Esophagus squamous epithelium (tissue), 4 donors: ENCODE measurements at regions not wholly inside any gene's neighbourhood (a gene's known extent, or its start where the extent isn't known, plus 50 kb on each side); places are given as distances from the start of the nearest gene placed in this dataset.

Source experiments
- POLR2A ChIP-seq, 4 donors: fragments of 450-650 bp; IDR thresholded peaks; one replicate each; pipeline ENCODE4 v1.6.1; 2017; ENCODE audit warnings: antibody characterized with exemption in 4 of 4, mild to moderate bottlenecking in 4 of 4, moderate library complexity in 3 of 4
- TF ChIP-seq, protein P1 (sequence below), 6 experiments: fragments of 450-650 bp in 4 of 6; fragments of 200-600 bp in 2 of 6; sonication (generic) in 2 of 6; IDR thresholded peaks; one replicate each; pipeline ENCODE4 v1.5.1; 2016 to 2019; ENCODE audit warnings: antibody characterized with exemption in 6 of 6, mild to moderate bottlenecking in 4 of 6, moderate library complexity in 4 of 6

DNA sequence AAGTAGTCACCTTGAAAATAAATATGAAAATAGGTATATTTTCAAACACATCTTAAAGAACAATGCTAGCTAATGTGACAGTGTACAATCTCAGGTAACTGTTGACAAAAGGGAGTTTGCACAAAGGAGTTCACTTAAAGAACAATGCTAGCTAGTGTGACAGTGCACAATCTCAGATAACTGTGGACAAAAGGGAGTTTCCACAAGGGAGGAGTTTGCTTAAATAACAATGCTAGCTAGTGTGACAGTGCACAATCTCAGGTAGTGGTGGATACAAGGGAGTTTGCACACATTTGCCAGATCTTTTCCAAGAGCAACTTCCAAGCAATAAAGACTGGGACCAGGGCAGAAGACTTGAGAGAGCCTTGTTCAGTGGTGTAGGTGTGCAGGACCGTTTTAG, 442.9 kb upstream of the FTMT start:
- TF ChIP-seq, protein P1, sequence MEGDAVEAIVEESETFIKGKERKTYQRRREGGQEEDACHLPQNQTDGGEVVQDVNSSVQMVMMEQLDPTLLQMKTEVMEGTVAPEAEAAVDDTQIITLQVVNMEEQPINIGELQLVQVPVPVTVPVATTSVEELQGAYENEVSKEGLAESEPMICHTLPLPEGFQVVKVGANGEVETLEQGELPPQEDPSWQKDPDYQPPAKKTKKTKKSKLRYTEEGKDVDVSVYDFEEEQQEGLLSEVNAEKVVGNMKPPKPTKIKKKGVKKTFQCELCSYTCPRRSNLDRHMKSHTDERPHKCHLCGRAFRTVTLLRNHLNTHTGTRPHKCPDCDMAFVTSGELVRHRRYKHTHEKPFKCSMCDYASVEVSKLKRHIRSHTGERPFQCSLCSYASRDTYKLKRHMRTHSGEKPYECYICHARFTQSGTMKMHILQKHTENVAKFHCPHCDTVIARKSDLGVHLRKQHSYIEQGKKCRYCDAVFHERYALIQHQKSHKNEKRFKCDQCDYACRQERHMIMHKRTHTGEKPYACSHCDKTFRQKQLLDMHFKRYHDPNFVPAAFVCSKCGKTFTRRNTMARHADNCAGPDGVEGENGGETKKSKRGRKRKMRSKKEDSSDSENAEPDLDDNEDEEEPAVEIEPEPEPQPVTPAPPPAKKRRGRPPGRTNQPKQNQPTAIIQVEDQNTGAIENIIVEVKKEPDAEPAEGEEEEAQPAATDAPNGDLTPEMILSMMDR (IDR thresholded peaks at IDR 0.05) = no peak
- no peak for TF ChIP-seq POLR2A (IDR thresholded peaks at IDR 0.05)
